ENCODE measurements at regions not wholly inside any gene's neighbourhood (a gene's known extent, or its start where the extent isn't known, plus 50 kb on each side); places are given as distances from the start of the nearest gene placed in this dataset.

GRCh38 chr6:3607171-3607570 lies 144.3 kb downstream of the PXDC1 start:
- ChIA-PET CTCF (no interaction called here), POLR2A (no interaction called here)
- no peak for DNase-seq (ENCODE audit: low read depth, low spot score)
- H3K4me3 ChIP-seq (ENCODE audit: low read depth, low read length) = no peak overlapping the region
- TF ChIP-seq CTCF (IDR thresholded peaks at IDR 0.05; ENCODE audit: insufficient read depth, low read length, missing control alignments) = no peak

DNA sequence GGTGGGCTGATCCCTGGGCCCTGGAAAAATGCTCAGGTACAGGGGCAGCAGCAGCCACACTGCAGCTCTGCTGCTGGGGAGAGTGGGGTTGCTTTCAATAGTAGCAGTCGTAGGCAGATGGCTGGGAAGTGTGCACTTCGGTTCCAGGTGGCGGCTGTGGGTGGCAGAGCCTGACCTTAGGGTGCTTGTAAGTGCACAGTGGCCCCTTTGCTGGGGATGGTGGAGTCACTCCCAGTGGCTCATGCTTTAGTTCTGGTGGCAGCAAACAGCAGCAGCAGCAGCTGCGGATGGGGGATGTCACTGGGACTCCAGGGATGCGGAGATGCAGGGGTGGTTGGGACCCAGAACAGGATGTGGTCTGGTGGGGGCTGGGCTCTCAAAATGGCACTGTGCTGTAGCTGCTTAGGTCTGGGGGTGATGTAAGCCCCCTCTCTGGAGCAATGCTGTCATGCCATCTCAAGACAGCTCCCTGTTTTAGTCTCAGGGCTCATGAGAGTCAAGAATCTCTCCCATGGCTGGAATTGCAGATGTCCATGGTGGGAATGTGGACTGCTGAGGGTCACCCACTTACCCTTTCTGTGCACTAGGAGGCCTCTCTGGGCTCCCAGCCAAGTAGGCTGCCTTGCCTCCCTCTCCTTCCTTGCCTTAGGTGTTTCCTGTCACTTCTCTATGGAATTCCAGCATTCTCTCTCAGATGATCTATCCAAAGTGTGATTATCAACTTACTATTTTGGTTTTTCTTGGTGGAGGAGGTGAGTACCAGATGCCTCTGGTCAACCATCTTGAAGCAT lies 146.7 kb upstream of the SLC22A23 start:
- CTCF ChIA-PET = no interaction called here
- TF ChIP-seq CTCF (IDR thresholded peaks at IDR 0.05; ENCODE audit: insufficient read depth, low read length, missing control alignments) = no peak
- no peak for DNase-seq (ENCODE audit: low read depth, low spot score)
- no peak overlapping the region for H3K4me3 ChIP-seq (ENCODE audit: low read depth, low read length)
- POLR2A ChIA-PET = no interaction called here

GRCh38 chr6:3601570-3601969 lies 144.7 kb upstream of the SLC22A23 start:
- POLR2A ChIA-PET = no interaction called here
- no peak for DNase-seq (ENCODE audit: low read depth, low spot score)
- CTCF ChIA-PET = interaction anchor here (1.7 kb wide), 1 partner anchor 15 kb away, joined by 3 read pairs; no protein-coding TSS in a partner anchor
- no peak for TF ChIP-seq CTCF (IDR thresholded peaks at IDR 0.05; ENCODE audit: insufficient read depth, low read length, missing control alignments)
- H3K4me3 ChIP-seq (ENCODE audit: low read depth, low read length) = no peak overlapping the region

GRCh38 chr6:3597500-3598064 lies 140.7 kb upstream of the SLC22A23 start:
- no peak for TF ChIP-seq CTCF (IDR thresholded peaks at IDR 0.05; ENCODE audit: insufficient read depth, low read length, missing control alignments)
- ChIA-PET CTCF (interaction anchor here (1.0 kb wide), 1 partner anchor 13 kb away, joined by 3 read pairs; no protein-coding TSS in a partner anchor), POLR2A (no interaction called here)
- no peak for DNase-seq (ENCODE audit: low read depth, low spot score)
- H3K4me3 ChIP-seq (ENCODE audit: low read depth, low read length) = no peak overlapping the region

DNA sequence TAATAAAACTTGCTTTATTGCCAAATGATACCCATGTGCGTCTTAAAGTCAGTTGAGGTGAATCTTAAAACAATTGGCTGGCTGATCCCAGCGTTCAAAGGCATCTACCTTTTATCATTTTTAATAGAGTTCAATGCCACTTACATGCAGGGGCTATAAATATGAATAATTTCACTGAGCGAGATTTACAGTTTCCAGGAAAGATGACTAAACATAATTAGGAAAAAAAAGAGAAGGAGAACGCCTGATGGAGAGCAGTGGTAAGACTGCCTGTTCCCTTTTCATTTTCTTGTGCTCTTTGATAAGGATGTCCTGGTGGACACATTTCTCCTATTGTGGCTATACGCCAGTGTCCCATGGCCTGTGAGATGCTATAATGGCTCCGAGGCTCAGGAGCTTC lies 139.9 kb upstream of the SLC22A23 start:
- ChIA-PET POLR2A (no interaction called here), CTCF (interaction anchor here (1.0 kb wide), 1 partner anchor 13 kb away, joined by 3 read pairs; no protein-coding TSS in a partner anchor)
- no peak overlapping the region for H3K4me3 ChIP-seq (ENCODE audit: low read depth, low read length)
- no peak for TF ChIP-seq CTCF (IDR thresholded peaks at IDR 0.05; ENCODE audit: insufficient read depth, low read length, missing control alignments)
- no peak for DNase-seq (ENCODE audit: low read depth, low spot score)

DNA sequence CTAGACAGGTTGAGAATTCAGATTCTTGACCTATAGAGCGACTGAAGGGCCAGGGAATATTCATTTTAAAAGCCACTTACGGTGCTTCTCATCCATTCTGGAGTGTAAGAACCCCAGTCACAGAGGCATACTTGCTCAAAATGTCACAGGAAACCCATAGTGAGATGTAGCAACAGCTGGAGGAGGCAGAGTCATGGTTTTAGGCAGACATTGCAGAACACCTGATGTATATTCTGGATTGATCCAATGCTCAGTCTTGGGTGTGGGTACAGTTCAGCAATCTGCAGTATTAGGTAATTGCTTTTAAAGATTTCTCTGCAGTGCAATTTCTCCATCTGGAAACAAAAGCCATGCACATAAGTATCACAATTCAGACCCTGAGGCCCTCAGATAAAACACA lies 137.4 kb upstream of the SLC22A23 start:
- no peak overlapping the region for H3K4me3 ChIP-seq (ENCODE audit: low read depth, low read length)
- CTCF ChIA-PET = no interaction called here
- DNase-seq (ENCODE audit: low read depth, low spot score) = no peak
- POLR2A ChIA-PET = no interaction called here
- TF ChIP-seq CTCF (IDR thresholded peaks at IDR 0.05; ENCODE audit: insufficient read depth, low read length, missing control alignments) = no peak
